Liver (tissue), 8 donors: ENCODE measurements at regions not wholly inside any gene's neighbourhood (a gene's known extent, or its start where the extent isn't known, plus 50 kb on each side); places are given as distances from the start of the nearest gene placed in this dataset.

Source experiments
- DNase-seq: peaks from one replicate; pipeline ENCODE4 v3.0.0-alpha.2; 2017; ENCODE audit warnings: low spot score
- H3K27ac ChIP-seq, 2 donors: one replicate each; pipeline ENCODE4 v1.7.0; 2013; ENCODE audit warnings: inconsistent platforms in 2 of 2, low read length in 2 of 2, control low read depth in 1 of 2, low read depth in 1 of 2, mild to moderate bottlenecking in 1 of 2
- H3K27me3 ChIP-seq, 4 donors: one replicate each; pipeline versions ENCODE4 v1.6.1 to v1.7.0; 2013; ENCODE audit warnings: low read length in 3 of 4, inconsistent platforms in 1 of 4, mild to moderate bottlenecking in 1 of 4, moderate library complexity in 1 of 4; ENCODE audit not compliant: control insufficient read depth in 4 of 4, insufficient read depth in 4 of 4
- H3K36me3 ChIP-seq, 4 donors: one replicate each; pipeline versions ENCODE4 v1.6.1 to v1.7.0; 2013; ENCODE audit warnings: low read length in 3 of 4, mild to moderate bottlenecking in 3 of 4, low read depth in 1 of 4, moderate library complexity in 1 of 4; ENCODE audit not compliant: control insufficient read depth in 4 of 4, insufficient read depth in 3 of 4
- H3K4me1 ChIP-seq, 4 donors: one replicate each; pipeline versions ENCODE4 v1.6.1 to v1.7.0; 2013; ENCODE audit warnings: low read length in 3 of 4, mild to moderate bottlenecking in 3 of 4, moderate library complexity in 1 of 4; ENCODE audit not compliant: control insufficient read depth in 4 of 4, insufficient read depth in 4 of 4
- H3K4me3 ChIP-seq, 3 donors: one replicate each; pipeline versions ENCODE4 v1.6.1 to v1.7.0; 2013; ENCODE audit warnings: low read length in 3 of 3, control low read depth in 1 of 3, low read depth in 1 of 3, mild to moderate bottlenecking in 1 of 3
- H3K9ac ChIP-seq, 2 donors: one replicate each; pipeline ENCODE4 v1.7.0; 2013; ENCODE audit warnings: low read length in 2 of 2, mild to moderate bottlenecking in 2 of 2, moderate library complexity in 2 of 2, control low read depth in 1 of 2, low read depth in 1 of 2
- H3K9me3 ChIP-seq, 4 donors: one replicate each; pipeline versions ENCODE4 v1.6.1 to v1.7.0; 2013; ENCODE audit warnings: low read length in 3 of 4; ENCODE audit not compliant: control insufficient read depth in 4 of 4
- CTCF ChIP-seq: fragments of 150-350 bp; IDR thresholded peaks from 2 replicates; pipeline ENCODE4 v1.5.1; 2017; ENCODE audit warnings: improper control_type of control experiment, low read depth, low read length; ENCODE audit not compliant: missing input control
- EGR1 ChIP-seq, 2 donors: IDR thresholded peaks; 2 replicates each; pipeline ENCODE4 v1.6.1; 2016 to 2018; ENCODE audit warnings: antibody characterized with exemption in 2 of 2, low read depth in 2 of 2
- FOXA1 ChIP-seq: IDR thresholded peaks from 2 replicates; pipeline ENCODE4 v1.6.1; 2016; ENCODE audit warnings: antibody characterized with exemption
- FOXA2 ChIP-seq: IDR thresholded peaks from 2 replicates; pipeline ENCODE4 v1.6.1; 2016; ENCODE audit warnings: antibody characterized with exemption
- GABPA ChIP-seq, 2 donors: IDR thresholded peaks in 1 of 2; conservative IDR thresholded peaks in 1 of 2; 2 replicates each; pipeline ENCODE4 v1.6.1; 2016; ENCODE audit warnings: antibody characterized with exemption in 2 of 2, mild to moderate bottlenecking in 1 of 2, moderate library complexity in 1 of 2
- HNF4A ChIP-seq, 2 donors: conservative IDR thresholded peaks; 2 replicates each; pipeline ENCODE4 v1.6.1; 2016; ENCODE audit warnings: antibody characterized with exemption in 2 of 2, mild to moderate bottlenecking in 2 of 2
- HNF4G ChIP-seq: IDR thresholded peaks from 2 replicates; pipeline ENCODE4 v1.6.1; 2016; ENCODE audit warnings: antibody characterized with exemption
- JUND ChIP-seq, 2 donors: IDR thresholded peaks; 2 replicates each; pipeline ENCODE4 v1.6.1; 2016; ENCODE audit warnings: antibody characterized with exemption in 2 of 2
- MAX ChIP-seq: IDR thresholded peaks from 2 replicates; pipeline ENCODE4 v1.6.1; 2016; ENCODE audit warnings: antibody characterized with exemption
- NR2F2 ChIP-seq: IDR thresholded peaks from 2 replicates; pipeline ENCODE4 v1.6.1; 2016; ENCODE audit warnings: antibody characterized with exemption
- RAD21 ChIP-seq, 2 donors: IDR thresholded peaks; 2 replicates each; pipeline ENCODE4 v1.6.1; 2016; ENCODE audit warnings: antibody characterized with exemption in 2 of 2, mild to moderate bottlenecking in 2 of 2
- REST ChIP-seq: IDR thresholded peaks from 2 replicates; pipeline ENCODE4 v1.6.1; 2016; ENCODE audit warnings: antibody characterized with exemption, mild to moderate bottlenecking
- RXRA ChIP-seq, 2 donors: IDR thresholded peaks; 2 replicates each; pipeline ENCODE4 v1.6.1; 2017 to 2018; ENCODE audit warnings: antibody characterized with exemption in 2 of 2, mild to moderate bottlenecking in 1 of 2
- TAF1 ChIP-seq: conservative IDR thresholded peaks from 2 replicates; pipeline ENCODE4 v1.6.1; 2016; ENCODE audit warnings: antibody characterized with exemption, mild to moderate bottlenecking
- YY1 ChIP-seq: IDR thresholded peaks from 2 replicates; pipeline ENCODE4 v1.6.1; 2016; ENCODE audit warnings: antibody characterized with exemption, mild to moderate bottlenecking
- ZBTB33 ChIP-seq: IDR thresholded peaks from 2 replicates; pipeline ENCODE4 v1.6.1; 2016; ENCODE audit warnings: antibody characterized with exemption
- WGBS: extraction: QIAGEN DNeasy Blood & Tissue Kit; methylation state at CpG from one replicate; pipeline ENCODE4 v1.1.7; 2013; 5-methylcytosine and 5-hydroxymethylcytosine counted together
- donor health status: healthy.
- donor health status: healthy.
- donor health status: healthy.
- donor health status: healthy.
- donor health status: healthy.

GRCh38 chr3:67863869-67864268 lies 209.5 kb upstream of the SUCLG2 start:
- no peak overlapping the region for H3K4me3 ChIP-seq
- H3K36me3 ChIP-seq: no peaks in the 10 kb centered on the region
- peak; percentile 38 for TF ChIP-seq CTCF
- peak in 1 of 2 donors; percentile 68 for TF ChIP-seq RAD21 (IDR thresholded peaks at IDR 0.05)
- TF ChIP-seq RXRA (IDR thresholded peaks at IDR 0.05): no peak
- 89% methylated on average over 4 of the region's 4 CpGs for WGBS
- DNase-seq: no peak
- H3K27me3 ChIP-seq: no peaks in the 10 kb centered on the region
- H3K9ac ChIP-seq: no peak overlapping the region
- peaks cover 0 to 2% (median 0%) of the 10 kb centered on the region in 4 donors for H3K4me1 ChIP-seq
- H3K27ac ChIP-seq: no peak overlapping the region
- H3K9me3 ChIP-seq: no peaks in the 10 kb centered on the region

- no peak overlapping the region for H3K27ac ChIP-seq
- TF ChIP-seq HNF4G: no peak
- over 99% methylated on average over 3 of the region's 3 CpGs for WGBS
- H3K36me3 ChIP-seq: no peaks in the 10 kb centered on the region
- H3K9ac ChIP-seq: no peak overlapping the region
- H3K4me3 ChIP-seq: no peak overlapping the region
- H3K27me3 ChIP-seq: no peaks in the 10 kb centered on the region
- peaks cover 0 to 8% (median 3%) of the 10 kb centered on the region in 4 donors for H3K4me1 ChIP-seq
- H3K9me3 ChIP-seq: no peaks in the 10 kb centered on the region
- no peak for DNase-seq
These were observed 206.0 kb upstream of the SUCLG2 start for GRCh38 chr3:67860429-67860828.

- Histone ChIP-seq H3K9me3 (no peaks in the 10 kb centered on the region), H3K27ac (peak overlapping the region; percentile 33 to 55)
These were observed 204.1 kb upstream of the SUCLG2 start for GRCh38 chr3:67858492-67858891.

GRCh38 chr3:67856718-67857117 lies 202.3 kb upstream of the SUCLG2 start:
- no peaks in the 10 kb centered on the region for H3K27me3 ChIP-seq
- H3K9me3 ChIP-seq: no peaks in the 10 kb centered on the region
- peaks cover 3 to 25% (median 18%) of the 10 kb centered on the region in 4 donors for H3K4me1 ChIP-seq
- no peak overlapping the region for H3K27ac ChIP-seq
- no peak overlapping the region for H3K9ac ChIP-seq
- no peak for DNase-seq
- H3K4me3 ChIP-seq: no peak overlapping the region
- 96% methylated on average over 7 of the region's 7 CpGs for WGBS
- no peaks in the 10 kb centered on the region for H3K36me3 ChIP-seq
- TF ChIP-seq RXRA (IDR thresholded peaks at IDR 0.05) (no peak), ZBTB33 (no peak), JUND (IDR thresholded peaks at IDR 0.05) (no peak), EGR1 (IDR thresholded peaks at IDR 0.05; ENCODE audit: low read depth in 2 of 2) (no peak), GABPA (IDR thresholded peaks at IDR 0.05 in 1 of 2, conservative IDR thresholded peaks at IDR 0.05 in 1 of 2) (no peak), REST (no peak), FOXA2 (no peak), YY1 (no peak), NR2F2 (no peak), RAD21 (IDR thresholded peaks at IDR 0.05) (no peak)

More at GRCh38 chr3:67858492-67858891, 204.1 kb upstream of the SUCLG2 start:
- TF ChIP-seq EGR1 (IDR thresholded peaks at IDR 0.05; ENCODE audit: low read depth in 2 of 2) (no peak), NR2F2 (no peak), TAF1 (no peak), FOXA1 (no peak), YY1 (no peak), MAX (peak; percentile 16), RXRA (IDR thresholded peaks at IDR 0.05) (peak in 1 of 2 donors; percentile 48), HNF4A (conservative IDR thresholded peaks at IDR 0.05) (peak; percentile 21 to 62)
- no peak overlapping the region for H3K9ac ChIP-seq
- no peaks in the 10 kb centered on the region for H3K36me3 ChIP-seq
- no peak for DNase-seq
- H3K4me1 ChIP-seq: peaks cover 3 to 25% (median 18%) of the 10 kb centered on the region in 4 donors
- no peak overlapping the region for H3K4me3 ChIP-seq
- no peaks in the 10 kb centered on the region for H3K27me3 ChIP-seq
